ENCODE measurements at regions not wholly inside any gene's neighbourhood (a gene's known extent, or its start where the extent isn't known, plus 50 kb on each side); places are given as distances from the start of the nearest gene placed in this dataset.

GRCh38 chr7:66426996-66427395, 201.7 kb upstream of the KCTD7 start:
- TF ChIP-seq CTCF (conservative IDR thresholded peaks at IDR 0.05; ENCODE audit: low read length): no peak
- no peak for TF ChIP-seq EZH2phosphoT487 (IDR thresholded peaks at IDR 0.05; ENCODE audit: borderline replicate concordance)

Data from Loucy (cell line).